ENCODE measurements at regions not wholly inside any gene's neighbourhood (a gene's known extent, or its start where the extent isn't known, plus 50 kb on each side); places are given as distances from the start of the nearest gene placed in this dataset.

GRCh38 chr2:226447338-226448300, 352.0 kb downstream of the IRS1 start:
- H3K4me3 ChIP-seq (ENCODE audit: low read depth in 2 of 2, low read length in 2 of 2): no peak overlapping the region
- H3K27ac ChIP-seq (ENCODE audit: low read length): no peak overlapping the region
- peaks cover 24% of the 10 kb centered on the region for H3K9me3 ChIP-seq (ENCODE audit: control insufficient read depth, insufficient read depth, low read depth, low read length)
- no peaks in the 10 kb centered on the region for H3K36me3 ChIP-seq (ENCODE audit: control insufficient read depth, insufficient read depth, low read length)
- DNase-seq (ENCODE audit: low read depth, low spot score) (no peak), ATAC-seq (no peak)
- in situ Hi-C loops (cut with HindIII; ENCODE audit: low pct_unique_long_range_greater_than_20kb, low sequenced_read_pairs) (no loop called here), intact Hi-C loops (cut with micrococcal nuclease; ENCODE audit: unreplicated experiment) (no loop called here)
- H3K27me3 ChIP-seq (ENCODE audit: control insufficient read depth, insufficient read depth, low read length): no peaks in the 10 kb centered on the region
- CTCF ChIA-PET: interaction anchor here (0.6 kb wide), 1 partner anchor 11 kb away, joined by 7 read pairs; no protein-coding TSS in a partner anchor
- TF ChIP-seq SIN3A (IDR thresholded peaks at IDR 0.05; ENCODE audit: borderline replicate concordance, insufficient read depth, low read depth, low read length) (no peak), TCF7L2 (IDR thresholded peaks at IDR 0.05; ENCODE audit: low read depth, low read length) (no peak), POLR2AphosphoS5 (IDR thresholded peaks at IDR 0.05; ENCODE audit: low read depth, low read length) (no peak), CTCF (IDR thresholded peaks at IDR 0.05) (no peak)
- TF ChIP-seq, protein P1, sequence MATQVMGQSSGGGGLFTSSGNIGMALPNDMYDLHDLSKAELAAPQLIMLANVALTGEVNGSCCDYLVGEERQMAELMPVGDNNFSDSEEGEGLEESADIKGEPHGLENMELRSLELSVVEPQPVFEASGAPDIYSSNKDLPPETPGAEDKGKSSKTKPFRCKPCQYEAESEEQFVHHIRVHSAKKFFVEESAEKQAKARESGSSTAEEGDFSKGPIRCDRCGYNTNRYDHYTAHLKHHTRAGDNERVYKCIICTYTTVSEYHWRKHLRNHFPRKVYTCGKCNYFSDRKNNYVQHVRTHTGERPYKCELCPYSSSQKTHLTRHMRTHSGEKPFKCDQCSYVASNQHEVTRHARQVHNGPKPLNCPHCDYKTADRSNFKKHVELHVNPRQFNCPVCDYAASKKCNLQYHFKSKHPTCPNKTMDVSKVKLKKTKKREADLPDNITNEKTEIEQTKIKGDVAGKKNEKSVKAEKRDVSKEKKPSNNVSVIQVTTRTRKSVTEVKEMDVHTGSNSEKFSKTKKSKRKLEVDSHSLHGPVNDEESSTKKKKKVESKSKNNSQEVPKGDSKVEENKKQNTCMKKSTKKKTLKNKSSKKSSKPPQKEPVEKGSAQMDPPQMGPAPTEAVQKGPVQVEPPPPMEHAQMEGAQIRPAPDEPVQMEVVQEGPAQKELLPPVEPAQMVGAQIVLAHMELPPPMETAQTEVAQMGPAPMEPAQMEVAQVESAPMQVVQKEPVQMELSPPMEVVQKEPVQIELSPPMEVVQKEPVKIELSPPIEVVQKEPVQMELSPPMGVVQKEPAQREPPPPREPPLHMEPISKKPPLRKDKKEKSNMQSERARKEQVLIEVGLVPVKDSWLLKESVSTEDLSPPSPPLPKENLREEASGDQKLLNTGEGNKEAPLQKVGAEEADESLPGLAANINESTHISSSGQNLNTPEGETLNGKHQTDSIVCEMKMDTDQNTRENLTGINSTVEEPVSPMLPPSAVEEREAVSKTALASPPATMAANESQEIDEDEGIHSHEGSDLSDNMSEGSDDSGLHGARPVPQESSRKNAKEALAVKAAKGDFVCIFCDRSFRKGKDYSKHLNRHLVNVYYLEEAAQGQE (IDR thresholded peaks at IDR 0.05; ENCODE audit: insufficient read depth in 1 of 2, low read depth in 2 of 2, low read length in 1 of 2): no peak
- no TSS peak for BruUV-seq (replicated peaks)
- POLR2A ChIA-PET: no interaction called here
- no peaks in the 10 kb centered on the region for H3K4me1 ChIP-seq (ENCODE audit: control insufficient read depth, insufficient read depth, low read length)

DNA sequence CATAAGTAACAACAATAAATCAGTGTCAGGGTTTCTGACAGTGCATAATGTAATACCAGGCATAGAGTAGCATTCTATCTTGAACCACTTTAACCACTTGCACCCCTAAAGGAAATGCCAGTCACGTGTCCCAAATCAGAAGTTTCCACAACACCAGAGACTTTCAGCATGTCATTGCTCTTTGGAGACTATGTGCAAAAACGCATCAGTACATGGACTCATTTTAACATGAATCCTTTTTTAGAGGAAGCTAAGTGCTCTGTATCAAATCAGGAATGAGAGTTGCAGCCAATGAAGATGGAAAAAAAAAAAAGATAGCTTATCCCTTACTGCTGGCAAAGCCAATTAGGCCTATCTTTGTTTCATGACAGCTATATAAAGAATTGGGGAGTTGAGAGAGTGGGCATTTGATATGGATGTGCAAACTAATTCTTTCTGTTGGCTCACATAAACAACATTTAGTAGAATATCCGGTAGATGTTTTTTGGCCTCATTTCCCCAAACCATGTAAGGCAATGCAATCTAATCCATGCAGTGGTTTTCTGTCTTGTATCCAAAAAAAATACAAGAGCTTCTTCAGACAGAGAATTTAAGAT, 353.1 kb downstream of the IRS1 start:
- Histone ChIP-seq H3K36me3 (ENCODE audit: control insufficient read depth, insufficient read depth, low read length) (no peaks in the 10 kb centered on the region), H3K4me3 (ENCODE audit: low read depth in 2 of 2, low read length in 2 of 2) (no peak overlapping the region), H3K27ac (ENCODE audit: low read length) (no peak overlapping the region), H3K27me3 (ENCODE audit: control insufficient read depth, insufficient read depth, low read length) (no peaks in the 10 kb centered on the region), H3K9me3 (ENCODE audit: control insufficient read depth, insufficient read depth, low read depth, low read length) (peaks cover 17% of the 10 kb centered on the region), H3K4me1 (ENCODE audit: control insufficient read depth, insufficient read depth, low read length) (no peaks in the 10 kb centered on the region)
- intact Hi-C loops (cut with micrococcal nuclease; ENCODE audit: unreplicated experiment) (no loop called here), in situ Hi-C loops (cut with HindIII; ENCODE audit: low pct_unique_long_range_greater_than_20kb, low sequenced_read_pairs) (no loop called here)
- TF ChIP-seq, protein P1 (IDR thresholded peaks at IDR 0.05; ENCODE audit: insufficient read depth in 1 of 2, low read depth in 2 of 2, low read length in 1 of 2): no peak
- TF ChIP-seq POLR2AphosphoS5 (IDR thresholded peaks at IDR 0.05; ENCODE audit: low read depth, low read length) (no peak), CTCF (IDR thresholded peaks at IDR 0.05) (no peak), TCF7L2 (IDR thresholded peaks at IDR 0.05; ENCODE audit: low read depth, low read length) (no peak), SIN3A (IDR thresholded peaks at IDR 0.05; ENCODE audit: borderline replicate concordance, insufficient read depth, low read depth, low read length) (no peak)
- DNase-seq (ENCODE audit: low read depth, low spot score) (no peak), ATAC-seq (no peak)
- ChIA-PET POLR2A (no interaction called here), CTCF (interaction anchor here (0.6 kb wide), 1 partner anchor 10 kb away, joined by 7 read pairs; no protein-coding TSS in a partner anchor)
- BruUV-seq (replicated peaks): no TSS peak

Data from Panc1 (cell line).